GM23338 (cell line): ENCODE measurements at regions not wholly inside any gene's neighbourhood (a gene's known extent, or its start where the extent isn't known, plus 50 kb on each side); places are given as distances from the start of the nearest gene placed in this dataset.
"Not testable (repeated sequence)": the region's sequence is repeated elsewhere in the genome, so short reads cannot be mapped to it uniquely, and the experiment has no call there.

Experiments
- ATAC-seq: fragments of 200-7000 bp; cut with Tn5 transposase; 3 replicates; pipeline ENCODE4 v1.9.1; 2020
- DNase-seq: peaks from one replicate; pipeline ENCODE4 v3.0.0-alpha.2; 2015; ENCODE audit warnings: low spot score
- H2AFZ ChIP-seq: fragments of 200-600 bp; sonication (generic); 2 replicates; pipeline ENCODE4 v1.8.0; 2016; ENCODE audit warnings: antibody characterized with exemption, mild to moderate bottlenecking, moderate library complexity
- H3F3A ChIP-seq: fragments of 200-600 bp; sonication (generic); replicated peaks from 2 replicates; pipeline ENCODE4 v1.8.0; 2017; ENCODE audit warnings: antibody characterized with exemption, mixed run types, low read depth
- H3K27ac ChIP-seq: fragments of 200-600 bp; sonication (generic); 2 replicates; pipeline ENCODE4 v1.6.1; 2016; ENCODE audit warnings: low read depth
- H3K27me3 ChIP-seq: fragments of 200-600 bp; sonication (generic); 2 replicates; pipeline ENCODE4 v1.8.0; 2016; ENCODE audit warnings: mild to moderate bottlenecking, mixed run types, moderate library complexity; ENCODE audit not compliant: insufficient read depth
- H3K36me3 ChIP-seq: fragments of 200-600 bp; sonication (generic); 2 replicates; pipeline ENCODE4 v1.8.0; 2016; ENCODE audit warnings: mild to moderate bottlenecking; ENCODE audit not compliant: insufficient read depth
- H3K4me1 ChIP-seq: fragments of 200-600 bp; sonication (generic); 2 replicates; pipeline ENCODE4 v1.8.0; 2016; ENCODE audit warnings: mild to moderate bottlenecking, moderate library complexity; ENCODE audit not compliant: insufficient read depth
- H3K4me2 ChIP-seq: fragments of 200-600 bp; sonication (generic); 2 replicates; pipeline ENCODE4 v1.7.1; 2017; ENCODE audit warnings: mixed run types
- H3K4me3 ChIP-seq: fragments of 200-600 bp; sonication (generic); 2 replicates; pipeline ENCODE4 v1.6.1; 2016; ENCODE audit warnings: mixed run types
- H3K79me2 ChIP-seq: fragments of 200-600 bp; sonication (generic); replicated peaks from 2 replicates; pipeline ENCODE4 v1.8.0; 2017; ENCODE audit warnings: mild to moderate bottlenecking; ENCODE audit not compliant: insufficient read depth
- H3K9me2 ChIP-seq: fragments of 200-600 bp; sonication (generic); 2 replicates; pipeline ENCODE4 v1.8.0; 2017; ENCODE audit not compliant: insufficient read depth
- H4K20me1 ChIP-seq: fragments of 200-600 bp; sonication (generic); replicated peaks from 2 replicates; pipeline ENCODE4 v1.8.0; 2017; ENCODE audit warnings: mild to moderate bottlenecking; ENCODE audit not compliant: insufficient read depth
- H3K27ac Mint-ChIP-seq: 2 replicates; pipeline ENCODE4 v1.8.0; 2020; ENCODE audit warnings: inconsistent platforms, mild to moderate bottlenecking, moderate library complexity, mixed read lengths
- H3K27me3 Mint-ChIP-seq: 3 replicates; pipeline ENCODE4 v1.8.0; 2022; ENCODE audit warnings: low read depth, mild to moderate bottlenecking, moderate library complexity, mixed read lengths, inconsistent platforms; ENCODE audit not compliant: insufficient read depth, poor library complexity
- H3K36me3 Mint-ChIP-seq: 3 replicates; pipeline ENCODE4 v1.8.0; 2021; ENCODE audit warnings: low read depth, mild to moderate bottlenecking, inconsistent platforms, moderate library complexity, mixed read lengths
- H3K4me1 Mint-ChIP-seq: 3 replicates; pipeline ENCODE4 v1.8.0; 2020; ENCODE audit warnings: mild to moderate bottlenecking, inconsistent platforms, mixed read lengths
- H3K4me3 Mint-ChIP-seq: 3 replicates; pipeline ENCODE4 v1.8.0; 2021; ENCODE audit warnings: moderate library complexity, mild to moderate bottlenecking, inconsistent platforms, mixed read lengths
- H3K9me3 Mint-ChIP-seq: 3 replicates; pipeline ENCODE4 v1.8.0; 2020; ENCODE audit warnings: moderate library complexity, mild to moderate bottlenecking, inconsistent platforms, mixed read lengths
- TF ChIP-seq, protein P1 (sequence below), 2 experiments: fragments of 200-600 bp in 1 of 2; sonication (generic) in 1 of 2; conservative IDR thresholded peaks; 2 replicates each; pipeline versions ENCODE4 v1.5.1 to v1.6.1; 2016 to 2017; ENCODE audit warnings: antibody characterized with exemption in 2 of 2, low read depth in 2 of 2, mild to moderate bottlenecking in 2 of 2, moderate library complexity in 1 of 2

DNA sequence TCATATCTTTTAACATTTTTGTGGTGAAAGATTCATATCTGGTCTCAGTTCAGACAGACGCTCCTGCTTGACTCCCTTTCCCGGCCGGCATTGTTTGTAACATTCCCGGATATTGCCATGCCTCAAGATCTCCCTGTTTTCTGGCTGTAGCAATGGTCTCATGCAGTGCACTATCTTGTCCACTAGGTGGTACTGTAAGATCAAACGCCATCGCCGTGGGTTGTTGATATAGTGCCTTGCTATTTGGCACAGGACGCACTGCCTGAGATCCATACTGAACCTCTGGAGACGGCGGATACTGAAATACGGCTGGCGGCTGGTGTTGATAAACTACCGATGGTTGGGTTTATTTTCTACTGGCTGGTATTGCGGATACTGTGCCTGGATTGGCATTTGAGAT lies 218.6 kb downstream of the ADRA2C start:
- ATAC-seq, H3F3A ChIP-seq, H3K79me2 ChIP-seq, H3K27ac Mint-ChIP-seq, H4K20me1 ChIP-seq, H3K36me3 Mint-ChIP-seq, H3K36me3 ChIP-seq, H3K4me3 ChIP-seq, H3K9me3 Mint-ChIP-seq, H3K4me1 ChIP-seq, H3K27me3 ChIP-seq, H3K27me3 Mint-ChIP-seq, DNase-seq, H3K9me2 ChIP-seq, H3K27ac ChIP-seq, H3K4me3 Mint-ChIP-seq, H2AFZ ChIP-seq: not testable (repeated sequence)
- H3K4me2 ChIP-seq: 0 out of 2 replicates have a peak overlapping the region, but pooled peaks have one; percentile 32
- peaks cover 16% of the 10 kb centered on the region for H3K4me1 Mint-ChIP-seq
- TF ChIP-seq, protein P1, sequence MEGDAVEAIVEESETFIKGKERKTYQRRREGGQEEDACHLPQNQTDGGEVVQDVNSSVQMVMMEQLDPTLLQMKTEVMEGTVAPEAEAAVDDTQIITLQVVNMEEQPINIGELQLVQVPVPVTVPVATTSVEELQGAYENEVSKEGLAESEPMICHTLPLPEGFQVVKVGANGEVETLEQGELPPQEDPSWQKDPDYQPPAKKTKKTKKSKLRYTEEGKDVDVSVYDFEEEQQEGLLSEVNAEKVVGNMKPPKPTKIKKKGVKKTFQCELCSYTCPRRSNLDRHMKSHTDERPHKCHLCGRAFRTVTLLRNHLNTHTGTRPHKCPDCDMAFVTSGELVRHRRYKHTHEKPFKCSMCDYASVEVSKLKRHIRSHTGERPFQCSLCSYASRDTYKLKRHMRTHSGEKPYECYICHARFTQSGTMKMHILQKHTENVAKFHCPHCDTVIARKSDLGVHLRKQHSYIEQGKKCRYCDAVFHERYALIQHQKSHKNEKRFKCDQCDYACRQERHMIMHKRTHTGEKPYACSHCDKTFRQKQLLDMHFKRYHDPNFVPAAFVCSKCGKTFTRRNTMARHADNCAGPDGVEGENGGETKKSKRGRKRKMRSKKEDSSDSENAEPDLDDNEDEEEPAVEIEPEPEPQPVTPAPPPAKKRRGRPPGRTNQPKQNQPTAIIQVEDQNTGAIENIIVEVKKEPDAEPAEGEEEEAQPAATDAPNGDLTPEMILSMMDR (conservative IDR thresholded peaks at IDR 0.05; ENCODE audit: low read depth in 2 of 2): peak in 1 of 2 experiments; percentile 25; a peak in 1 of 4 replicates

DNA sequence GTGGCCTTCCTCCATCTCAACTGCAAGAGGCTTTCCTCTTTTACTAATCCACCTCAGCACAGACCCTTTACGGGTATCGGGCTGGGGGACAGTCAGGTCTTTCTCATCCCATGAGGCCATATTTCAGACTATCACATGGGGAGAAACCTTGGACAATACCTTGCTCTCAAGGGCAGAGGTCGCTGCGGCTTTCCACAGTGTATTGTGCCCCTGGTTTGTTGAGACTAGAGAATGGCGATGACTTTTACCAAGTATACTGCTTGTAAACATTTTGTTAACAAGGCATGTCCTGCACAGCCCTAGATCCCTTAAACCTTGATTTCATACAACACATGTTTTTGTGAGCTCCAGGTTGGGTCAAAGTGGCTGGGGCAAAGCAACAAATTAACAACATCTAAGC lies 220.2 kb downstream of the ADRA2C start:
- H3K27ac Mint-ChIP-seq, H3K4me1 ChIP-seq, H3K36me3 Mint-ChIP-seq, H3K9me3 Mint-ChIP-seq, H3K36me3 ChIP-seq, DNase-seq, H2AFZ ChIP-seq, H3K79me2 ChIP-seq, H3K27me3 ChIP-seq, H3K27ac ChIP-seq, ATAC-seq, H3K4me2 ChIP-seq, H3K27me3 Mint-ChIP-seq, H3F3A ChIP-seq, H3K4me3 ChIP-seq, H3K4me3 Mint-ChIP-seq, H4K20me1 ChIP-seq, H3K9me2 ChIP-seq: not testable (repeated sequence)
- TF ChIP-seq, protein P1 (conservative IDR thresholded peaks at IDR 0.05; ENCODE audit: low read depth in 2 of 2): peak; percentile 19 to 34; a peak in 2 of 4 replicates
- peaks cover 16% of the 10 kb centered on the region for H3K4me1 Mint-ChIP-seq

DNA sequence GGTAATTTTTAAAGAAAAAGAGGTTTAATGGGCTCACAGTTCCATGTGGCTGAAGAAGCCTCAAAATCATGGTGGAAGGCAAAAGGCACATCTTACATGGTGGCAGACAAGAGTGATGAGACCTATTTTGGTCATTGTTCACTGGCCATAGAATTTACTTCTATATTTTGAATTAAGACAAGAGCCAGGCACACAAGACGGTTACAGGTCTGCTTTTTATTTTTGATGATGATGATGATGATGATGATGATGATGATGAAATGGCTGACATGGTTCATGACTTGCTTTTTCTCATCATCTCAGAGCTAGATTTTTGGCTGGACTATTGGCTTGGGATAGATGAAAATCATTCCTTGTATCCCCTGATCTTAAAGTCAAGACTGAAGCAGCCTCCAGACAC lies 229.3 kb downstream of the OTOP1 start:
- not testable (repeated sequence) for H3K9me3 Mint-ChIP-seq, H3K4me1 Mint-ChIP-seq, H3K79me2 ChIP-seq, H3K4me1 ChIP-seq, H3K27me3 Mint-ChIP-seq, H3K27ac Mint-ChIP-seq, ATAC-seq, H3K36me3 ChIP-seq, H3K4me3 Mint-ChIP-seq, H3K4me2 ChIP-seq, DNase-seq, H3K36me3 Mint-ChIP-seq, H3K9me2 ChIP-seq, H3F3A ChIP-seq, H3K27ac ChIP-seq, H3K27me3 ChIP-seq, H2AFZ ChIP-seq, H3K4me3 ChIP-seq, H4K20me1 ChIP-seq

GRCh38 chr4:4004036-4004435 lies 222.7 kb downstream of the OTOP1 start:
- not testable (repeated sequence) for H3K9me3 Mint-ChIP-seq, H4K20me1 ChIP-seq, H3K27me3 ChIP-seq, H3K36me3 ChIP-seq, H3K79me2 ChIP-seq, H3K4me1 ChIP-seq, H3K27me3 Mint-ChIP-seq, H2AFZ ChIP-seq, H3K9me2 ChIP-seq, H3F3A ChIP-seq, H3K4me3 Mint-ChIP-seq, H3K4me3 ChIP-seq, H3K27ac Mint-ChIP-seq, H3K36me3 Mint-ChIP-seq, ATAC-seq, H3K27ac ChIP-seq, DNase-seq, H3K4me2 ChIP-seq
- H3K4me1 Mint-ChIP-seq: peaks cover 15% of the 10 kb centered on the region

- not testable (repeated sequence) for H3K4me3 ChIP-seq, H2AFZ ChIP-seq, H3K4me3 Mint-ChIP-seq, H3K9me2 ChIP-seq, DNase-seq, H3K79me2 ChIP-seq, ATAC-seq, H3K27me3 ChIP-seq, H3K4me1 ChIP-seq, H3K36me3 Mint-ChIP-seq, H3K27me3 Mint-ChIP-seq, H3K27ac ChIP-seq, H3K4me2 ChIP-seq, H3K9me3 Mint-ChIP-seq, H4K20me1 ChIP-seq, H3K27ac Mint-ChIP-seq, H3K36me3 ChIP-seq, H3F3A ChIP-seq
- peaks cover 15% of the 10 kb centered on the region for H3K4me1 Mint-ChIP-seq
These were observed 222.0 kb downstream of the OTOP1 start for GRCh38 chr4:4004702-4005101.
